Kidney tubule cell (primary cell): ENCODE measurements at regions not wholly inside any gene's neighbourhood (a gene's known extent, or its start where the extent isn't known, plus 50 kb on each side); places are given as distances from the start of the nearest gene placed in this dataset.
"Not testable (repeated sequence)": the region's sequence is repeated elsewhere in the genome, so short reads cannot be mapped to it uniquely, and the experiment has no call there.

Experiments used
- DNase-seq: peaks from one replicate; pipeline ENCODE4 v3.0.0-alpha.2; 2018; ENCODE audit warnings: low spot score

DNA sequence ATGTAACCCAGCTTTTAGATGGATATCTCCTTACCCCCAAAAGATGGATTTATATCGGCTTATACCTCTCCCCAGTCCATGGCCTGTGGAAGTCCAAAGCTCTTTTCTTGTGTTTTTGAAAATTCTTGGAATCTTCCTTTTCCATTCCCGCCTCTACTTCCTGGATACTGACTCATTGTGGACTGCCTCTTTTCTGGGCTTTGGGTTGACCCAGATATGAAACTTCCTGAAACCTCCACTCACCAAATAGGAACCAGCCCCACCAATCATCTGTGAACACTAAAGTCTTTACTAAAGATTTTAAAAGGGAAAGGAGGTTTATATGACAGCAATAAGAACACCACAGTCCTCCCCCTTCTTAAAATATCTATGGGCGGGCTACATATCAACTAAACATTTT lies 163.4 kb upstream of the SYN3 start:
- DNase-seq, result peak; percentile 29

GRCh38 chr22:33220476-33221080 lies 162.4 kb upstream of the SYN3 start:
- peak; percentile 45 for DNase-seq

GRCh38 chr22:33219648-33220384 lies 161.6 kb upstream of the SYN3 start:
- no peak for DNase-seq

DNA sequence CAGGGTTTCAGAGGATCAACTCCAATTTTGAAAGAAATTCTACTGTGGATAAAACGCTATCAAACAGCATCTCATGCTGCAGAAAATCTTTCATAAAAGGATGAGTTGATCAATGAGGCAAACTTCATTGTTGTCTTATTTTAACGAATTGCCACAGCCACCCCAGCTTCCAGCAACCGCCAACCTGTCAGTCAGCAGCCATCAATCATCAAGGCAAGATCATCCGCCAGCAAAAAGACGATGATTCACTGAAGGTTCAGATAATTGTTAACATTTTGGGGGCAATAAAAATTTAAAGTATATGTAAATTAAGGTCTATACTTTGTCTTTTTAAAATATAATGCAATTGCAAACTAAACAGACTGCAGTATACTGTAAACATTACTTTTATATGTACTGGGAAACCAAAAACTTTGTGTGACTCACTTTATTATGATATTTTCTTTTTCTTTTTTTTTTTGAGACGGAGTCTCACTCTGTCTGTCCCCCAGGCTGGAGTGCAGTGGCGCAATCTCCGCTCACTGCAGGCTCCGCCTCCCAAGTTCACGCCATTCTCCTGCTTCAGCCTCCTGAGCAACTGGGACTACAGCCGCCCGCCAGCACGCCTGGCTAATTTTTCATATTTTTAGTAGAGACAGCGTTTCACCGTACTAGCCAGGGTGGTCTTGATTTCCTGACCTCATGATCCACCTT lies 155.3 kb upstream of the SYN3 start:
- DNase-seq, result no peak

DNA sequence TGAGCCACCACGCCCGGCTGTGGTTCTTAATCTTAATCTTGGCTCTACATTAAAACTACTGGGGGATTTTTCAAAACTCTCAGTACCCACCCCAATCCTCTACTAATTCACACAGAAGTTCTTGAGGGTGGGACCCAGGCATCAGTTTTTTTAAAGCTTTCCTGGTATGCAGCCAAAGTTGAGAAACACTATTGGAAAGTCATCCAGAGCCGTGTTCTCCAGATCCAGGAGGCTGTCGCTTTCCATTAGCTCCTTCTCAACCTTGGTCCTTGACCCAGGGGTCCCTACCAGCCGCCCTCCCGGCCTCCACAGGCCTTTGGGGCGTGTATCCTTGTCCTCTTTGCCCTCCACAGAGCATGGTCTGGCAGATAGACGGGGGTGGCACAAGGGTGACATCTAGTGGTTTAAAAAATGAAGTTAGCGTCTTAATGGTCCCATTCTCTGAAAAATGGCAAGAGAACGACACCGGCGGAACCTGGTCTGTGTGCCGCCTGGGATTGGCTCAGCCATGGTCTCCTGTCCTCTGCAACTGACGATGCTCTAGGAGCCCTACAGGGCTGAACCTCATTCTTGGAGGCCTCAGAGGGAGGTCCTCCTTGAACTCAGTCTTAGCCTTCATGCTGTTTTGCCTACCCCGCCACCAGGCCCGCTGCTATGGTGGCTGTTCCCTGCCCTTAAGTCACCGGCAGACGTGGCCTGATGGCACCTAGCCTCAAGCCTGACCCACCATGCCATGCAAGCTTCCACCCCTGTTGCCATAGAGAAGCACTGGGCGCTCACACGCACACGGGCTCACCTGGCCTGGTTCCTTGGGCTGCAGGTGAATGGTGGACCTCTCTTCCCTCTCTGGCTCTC lies 152.0 kb upstream of the SYN3 start:
- DNase-seq, result peak; percentile 51

DNA sequence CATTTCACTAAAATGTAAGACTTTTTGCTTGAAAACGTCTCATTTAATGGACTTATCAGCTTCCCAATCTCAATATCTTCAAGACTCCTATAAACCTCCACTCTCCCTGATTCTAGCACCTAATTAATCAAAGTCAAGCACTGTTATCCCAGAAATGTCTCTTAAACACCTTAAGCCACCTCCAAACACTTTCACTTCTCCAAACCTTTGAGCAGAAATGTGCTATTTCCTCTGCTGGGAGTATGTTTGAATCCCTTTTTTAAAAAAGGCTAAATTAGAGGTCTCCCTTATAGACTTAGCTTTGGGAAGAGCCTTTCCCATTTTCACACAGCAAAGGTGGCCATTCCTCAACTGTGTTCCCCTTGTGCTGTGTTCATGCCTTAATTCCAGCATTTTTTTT lies 146.2 kb upstream of the SYN3 start:
- no peak for DNase-seq

GRCh38 chr22:33202455-33202854 lies 144.3 kb upstream of the SYN3 start:
- DNase-seq, result no peak

- no peak for DNase-seq
These were observed 136.4 kb upstream of the SYN3 start for GRCh38 chr22:33194529-33195077.

DNA sequence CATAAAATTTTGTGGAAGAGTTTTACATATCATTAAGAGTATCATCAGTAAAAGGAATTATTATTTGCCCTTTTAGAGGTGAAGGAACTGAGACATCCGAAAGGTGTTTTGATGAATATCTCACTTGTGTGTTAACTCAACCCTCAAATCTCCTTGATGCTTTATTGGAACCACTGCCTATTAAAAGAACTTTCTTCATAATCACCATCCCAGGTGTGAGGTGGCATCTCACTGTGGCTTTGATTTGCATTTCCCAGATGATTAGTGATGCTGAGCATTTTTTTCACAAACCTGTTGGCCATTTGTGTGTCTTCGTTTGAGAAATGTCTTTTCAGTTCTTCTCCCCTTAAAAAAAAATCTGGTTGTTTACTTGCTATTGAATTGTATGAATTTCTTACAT lies 134.0 kb upstream of the SYN3 start:
- no peak for DNase-seq

DNA sequence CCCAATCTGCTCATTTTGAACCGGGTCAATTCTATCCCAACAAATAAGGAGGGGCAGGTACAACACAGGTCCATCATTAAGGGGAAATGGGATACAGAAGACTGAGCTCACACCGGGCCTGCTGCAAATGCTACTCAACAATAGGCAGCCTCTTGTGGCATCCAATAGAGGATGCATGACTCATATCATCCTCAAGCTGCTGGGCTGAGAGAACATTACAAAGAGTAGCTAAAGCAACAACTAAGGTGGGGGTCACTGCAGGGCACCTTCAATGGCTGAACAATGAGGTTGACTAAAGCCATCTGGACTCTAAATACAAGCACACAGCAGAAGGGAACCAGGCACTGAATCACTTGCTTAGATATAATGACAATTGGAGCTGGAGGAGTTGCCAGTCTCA lies 130.1 kb upstream of the SYN3 start:
- DNase-seq, result peak; percentile 22

DNA sequence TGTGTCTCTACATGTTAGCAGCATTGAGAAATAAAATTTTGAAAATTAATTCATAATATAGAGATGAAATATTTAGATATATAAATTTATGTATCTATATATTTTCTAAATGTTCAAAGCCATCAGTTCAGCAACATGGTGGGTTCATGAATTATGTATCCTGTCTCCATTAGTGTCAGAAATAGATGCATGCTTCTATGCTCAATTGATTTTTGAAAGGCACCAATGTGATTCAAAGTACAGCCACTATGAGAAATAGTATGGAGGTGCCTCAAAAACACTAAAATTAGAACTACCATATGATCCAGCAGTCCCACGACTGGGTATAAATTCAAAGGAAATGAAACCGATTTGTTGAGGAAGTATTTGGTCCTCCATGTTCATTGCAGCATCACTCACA lies 128.6 kb upstream of the SYN3 start:
- no peak for DNase-seq

GRCh38 chr22:33180356-33180755 lies 122.2 kb upstream of the SYN3 start:
- no peak for DNase-seq

DNA sequence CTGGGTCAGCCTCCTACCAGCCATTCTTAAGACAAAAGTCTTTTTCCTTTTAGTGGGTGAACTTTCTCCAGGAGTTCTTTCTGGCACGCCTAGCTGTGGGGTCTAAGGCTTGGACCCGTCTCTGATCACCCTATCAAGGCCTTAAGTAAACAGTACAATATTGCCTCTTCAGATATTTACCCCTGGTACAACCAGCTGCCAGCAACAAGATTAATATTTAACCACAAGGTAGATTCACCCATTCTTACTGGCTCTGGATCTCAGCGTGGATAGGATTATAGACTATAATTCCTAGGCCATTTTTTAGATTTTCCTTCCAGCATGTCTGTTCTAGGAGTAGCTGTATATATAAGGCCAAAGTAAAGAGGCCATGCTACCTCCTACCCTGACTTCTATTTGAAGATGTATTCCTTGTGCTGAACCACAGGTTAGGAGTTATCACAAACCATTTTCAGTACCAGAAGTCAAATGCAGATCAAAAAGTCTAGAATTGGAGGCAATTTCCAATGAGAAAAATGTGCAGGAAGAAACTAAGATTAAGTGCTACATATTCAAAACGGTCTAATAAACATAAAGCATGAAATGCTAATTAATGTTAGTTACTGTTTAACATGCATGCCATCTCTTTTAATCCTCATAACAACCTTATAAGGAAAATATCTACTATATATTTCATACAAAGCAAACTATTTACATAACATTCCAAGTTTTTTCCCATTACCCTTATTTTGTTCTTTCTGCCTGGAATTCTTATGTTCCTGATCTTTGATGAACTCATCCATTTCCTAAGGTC lies 110.0 kb upstream of the SYN3 start:
- no peak for DNase-seq

DNA sequence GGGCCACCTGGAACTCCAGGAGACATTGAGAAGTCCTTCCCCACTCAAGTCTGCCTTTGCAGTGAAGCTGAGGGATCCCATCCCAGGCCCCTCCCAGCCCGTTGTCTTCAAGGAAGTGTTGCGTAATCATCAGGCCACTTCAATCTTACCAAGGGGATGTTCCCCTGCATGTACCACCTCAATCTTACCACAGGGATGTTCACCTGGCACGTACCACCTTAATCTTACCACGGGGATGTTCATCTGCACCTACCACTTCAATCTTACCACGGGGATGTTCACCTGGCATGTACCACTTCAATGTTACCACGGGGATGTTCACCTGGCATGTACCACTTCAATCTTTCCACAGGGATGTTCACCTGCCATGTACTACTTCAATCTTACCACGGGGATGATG lies 108.0 kb upstream of the SYN3 start:
- DNase-seq, result no peak

DNA sequence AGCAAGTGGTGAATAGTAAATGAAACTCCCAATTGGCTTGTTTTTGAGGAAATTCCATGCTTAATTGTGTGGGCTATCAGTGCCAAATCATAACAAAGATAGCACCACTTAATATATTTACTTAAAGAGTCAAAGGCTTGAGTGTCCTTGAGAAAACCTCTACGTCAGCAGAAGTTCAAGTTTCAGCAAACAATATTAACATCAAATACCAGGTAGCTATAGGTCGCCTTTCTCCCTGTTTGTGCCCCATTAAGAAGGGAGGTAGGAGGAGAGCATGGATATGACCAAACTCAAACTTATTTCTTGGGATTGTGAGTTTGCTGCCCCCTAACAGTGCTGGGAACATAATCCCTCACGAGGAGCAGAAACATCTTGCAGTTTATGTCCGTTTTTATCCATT lies 105.6 kb upstream of the SYN3 start:
- DNase-seq, result no peak

GRCh38 chr22:33162196-33162595 lies 104.0 kb upstream of the SYN3 start:
- DNase-seq, result no peak

- no peak for DNase-seq
These were observed 102.3 kb upstream of the SYN3 start for GRCh38 chr22:33160525-33160924.

DNA sequence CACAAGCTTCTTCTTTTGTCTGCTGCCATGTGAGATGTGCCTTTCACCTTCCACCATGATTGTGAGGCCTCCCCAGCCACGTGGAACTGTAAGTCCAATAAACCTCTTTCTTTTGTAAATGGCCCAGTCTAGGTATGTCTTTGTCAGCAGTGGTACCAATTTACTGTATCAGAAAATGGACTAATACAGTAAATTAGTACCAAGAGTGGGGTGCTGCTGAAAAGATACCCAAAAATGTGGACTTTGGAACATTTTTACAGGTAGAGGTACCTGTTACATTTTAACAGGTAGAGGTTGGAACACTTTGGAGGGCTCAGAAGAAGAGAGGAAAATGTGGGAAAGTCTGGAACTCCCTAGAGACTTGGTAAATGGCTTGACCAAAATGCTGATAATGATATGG lies 96.8 kb upstream of the SYN3 start:
- DNase-seq, result not testable (repeated sequence)

DNA sequence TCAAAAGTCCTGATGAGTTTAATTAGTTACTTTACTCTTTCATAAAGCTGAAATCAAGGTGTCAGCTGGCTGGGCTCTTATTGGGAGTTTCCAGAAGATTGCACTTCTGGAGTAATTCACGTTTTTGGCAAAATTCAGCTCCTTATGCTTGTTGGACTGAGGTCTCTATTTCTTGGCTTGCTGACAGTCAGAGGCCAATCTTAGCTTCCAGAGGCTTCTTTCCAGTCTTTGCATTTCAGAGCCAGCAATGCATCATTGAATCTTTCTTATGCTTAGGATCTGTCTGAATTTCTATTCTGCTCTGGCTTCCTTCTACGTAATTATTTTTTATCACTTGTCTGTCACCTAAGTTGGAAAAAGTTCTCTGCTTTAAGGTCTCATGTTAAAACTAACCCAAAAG lies 91.4 kb upstream of the SYN3 start:
- DNase-seq, result no peak

- DNase-seq, result no peak
These were observed 86.5 kb upstream of the SYN3 start for GRCh38 chr22:33144721-33145120.

GRCh38 chr22:33142282-33143055 lies 84.3 kb upstream of the SYN3 start:
- DNase-seq, result no peak
